GM18508 (cell line): ENCODE measurements at regions not wholly inside any gene's neighbourhood (a gene's known extent, or its start where the extent isn't known, plus 50 kb on each side); places are given as distances from the start of the nearest gene placed in this dataset.

ENCODE experiments used
- ATAC-seq: cut with Tn5 transposase; IDR thresholded peaks from one replicate; pipeline ENCODE4 v1.9.1; 2021; ENCODE audit warnings: moderate number of reproducible peaks; ENCODE audit not compliant: insufficient read depth, unreplicated experiment

DNA sequence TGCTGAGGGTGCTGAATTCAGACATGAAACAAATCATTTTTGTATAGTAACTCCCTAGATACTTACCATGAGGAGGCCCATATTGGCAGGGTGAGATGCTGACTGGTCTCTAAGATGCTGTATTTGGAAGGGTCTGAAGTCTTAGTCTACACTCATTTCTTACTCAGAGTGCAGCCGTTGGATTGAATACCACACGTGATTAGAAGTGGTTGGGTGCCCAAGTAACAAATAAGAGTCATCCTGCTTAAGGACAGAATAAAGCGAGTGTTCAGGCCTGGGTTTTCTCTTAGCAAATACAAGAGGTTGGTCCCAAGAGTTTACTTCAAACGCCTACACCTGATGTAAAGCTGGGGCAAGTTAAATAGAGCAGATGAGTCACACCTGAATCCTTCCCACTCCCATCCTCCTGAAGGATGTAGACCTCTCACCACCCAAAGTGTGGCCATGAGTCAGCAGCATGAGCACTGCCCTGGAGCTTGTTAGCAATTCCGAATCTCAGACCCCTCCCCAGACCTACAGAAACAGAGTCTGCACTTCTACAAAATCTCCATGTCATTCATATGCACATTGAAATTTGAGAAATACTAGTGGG is 284.6 kb upstream of the CDH5 start:
- ATAC-seq, result no peak

DNA sequence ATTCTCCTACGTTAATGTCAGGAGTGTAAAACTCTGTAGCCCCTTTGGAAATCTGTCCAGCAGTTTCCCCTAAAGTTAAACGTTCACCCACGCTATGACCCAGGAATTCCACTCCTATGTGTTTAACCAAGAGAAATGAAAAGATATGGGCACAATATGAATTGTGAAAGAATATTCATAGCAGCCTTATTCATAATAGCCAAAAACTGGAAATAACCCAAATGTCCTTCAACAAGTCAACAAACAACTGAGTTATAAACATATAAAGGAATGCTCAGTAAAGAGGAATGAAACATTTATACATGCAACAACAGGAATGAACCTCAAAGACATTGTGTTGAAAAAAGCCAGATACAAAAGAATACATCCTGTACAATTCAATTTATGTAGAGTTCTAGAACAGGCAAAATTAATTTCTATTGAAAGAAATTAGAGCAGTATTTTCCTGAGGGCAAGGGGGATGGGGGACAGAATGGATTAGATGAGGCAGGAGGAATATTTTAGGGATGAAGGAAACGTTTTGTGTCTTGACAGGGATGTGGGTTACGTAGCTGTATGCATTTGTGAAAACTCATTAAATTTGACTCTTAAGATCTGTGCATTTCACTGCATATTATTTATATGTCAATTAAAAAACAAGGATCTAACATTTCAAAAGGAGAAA is 286.7 kb upstream of the CDH5 start:
- ATAC-seq, result no peak

DNA sequence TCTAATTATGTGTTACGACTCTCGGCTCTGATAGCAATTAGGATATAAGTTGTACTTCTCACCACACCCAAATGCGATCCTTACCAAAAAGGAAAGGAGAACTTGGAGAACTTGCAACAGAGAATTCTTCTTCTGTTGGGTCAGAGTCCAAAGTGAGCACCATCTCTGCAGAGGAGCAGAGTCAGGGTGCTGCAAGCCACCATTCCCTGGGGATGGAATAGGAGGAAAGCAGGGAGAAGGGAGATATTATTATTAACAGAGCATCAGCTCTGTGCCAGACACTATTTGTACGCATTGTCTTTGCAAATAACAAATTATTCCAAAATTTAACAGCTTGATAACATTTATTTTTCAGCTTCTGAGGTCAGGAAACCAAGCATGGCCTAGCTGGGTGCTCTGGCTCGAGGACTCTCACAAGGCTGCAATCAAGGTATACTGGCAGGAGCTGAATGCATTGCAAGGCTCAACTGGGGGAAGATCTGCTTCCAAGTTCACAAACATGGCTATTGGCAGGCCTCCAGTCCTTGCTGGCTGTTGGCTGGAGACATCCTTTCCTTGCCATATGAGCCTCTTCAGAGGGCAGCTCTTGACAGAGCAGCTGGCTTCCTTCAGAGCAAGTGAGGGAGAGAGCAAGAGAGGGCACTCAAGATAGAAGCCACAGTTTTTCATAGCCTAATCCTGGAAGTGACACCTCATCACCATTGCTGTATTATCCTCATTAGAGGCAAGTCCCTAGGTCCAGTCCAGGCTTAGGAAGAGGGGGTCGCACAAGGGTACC is 296.2 kb upstream of the CDH5 start:
- no peak for ATAC-seq

DNA sequence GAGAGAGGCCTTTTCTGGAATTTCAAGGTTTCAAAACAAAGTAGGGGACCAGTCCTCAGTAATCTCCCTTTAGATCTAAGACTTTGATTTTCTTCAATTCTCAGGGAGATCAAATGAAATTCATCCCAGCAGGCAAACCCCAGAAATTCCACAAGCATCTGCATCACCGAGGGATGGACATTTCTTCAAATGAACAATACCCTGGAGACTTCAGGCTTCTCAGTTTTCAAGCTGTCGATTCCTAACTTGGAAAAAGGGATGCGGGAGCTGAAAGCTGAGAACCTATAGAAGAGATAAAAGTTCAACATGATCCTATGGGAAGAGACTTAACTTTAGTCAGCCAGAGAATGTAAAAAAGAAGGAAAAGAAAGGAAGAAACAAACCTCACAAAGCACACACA is 296.9 kb upstream of the CDH5 start:
- no peak for ATAC-seq

DNA sequence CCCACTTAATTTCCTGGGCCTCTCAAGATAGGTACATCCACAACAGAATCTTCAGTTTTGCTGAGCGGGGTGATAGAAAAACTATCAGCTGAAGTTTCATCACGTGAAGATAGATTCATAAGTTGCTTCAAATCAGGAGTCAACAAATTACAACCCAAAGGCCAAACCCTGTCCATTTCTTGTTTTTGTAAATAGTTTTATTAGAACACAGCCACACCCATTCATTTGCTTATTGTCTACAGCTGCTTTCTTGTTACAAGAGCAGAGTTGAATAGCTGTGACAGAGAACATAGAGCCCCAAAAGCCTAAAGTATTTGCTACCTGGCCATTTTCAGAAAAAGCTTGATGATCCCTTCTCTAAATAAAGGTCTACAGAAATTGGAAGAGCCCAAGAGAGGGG is 300.1 kb upstream of the CDH5 start:
- ATAC-seq, result no peak

DNA sequence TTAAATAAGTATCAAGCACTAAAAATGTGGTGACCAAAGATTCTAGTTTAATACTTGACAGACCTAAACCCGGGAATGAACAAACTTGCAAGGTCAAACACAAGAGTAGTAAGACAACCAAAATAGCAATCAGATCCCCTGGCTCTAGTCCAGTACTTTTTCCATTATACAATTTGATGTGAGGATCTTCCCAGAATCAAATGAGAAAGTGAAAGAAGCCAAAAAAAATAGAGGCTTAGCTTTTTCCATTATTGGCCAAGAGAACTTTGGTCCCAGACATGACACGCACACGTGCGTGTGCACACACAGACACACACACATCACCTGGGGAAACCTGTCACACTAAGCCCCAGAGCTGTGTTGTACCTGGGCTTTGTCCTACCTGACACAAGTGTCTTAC is 300.6 kb upstream of the CDH5 start:
- no peak for ATAC-seq

DNA sequence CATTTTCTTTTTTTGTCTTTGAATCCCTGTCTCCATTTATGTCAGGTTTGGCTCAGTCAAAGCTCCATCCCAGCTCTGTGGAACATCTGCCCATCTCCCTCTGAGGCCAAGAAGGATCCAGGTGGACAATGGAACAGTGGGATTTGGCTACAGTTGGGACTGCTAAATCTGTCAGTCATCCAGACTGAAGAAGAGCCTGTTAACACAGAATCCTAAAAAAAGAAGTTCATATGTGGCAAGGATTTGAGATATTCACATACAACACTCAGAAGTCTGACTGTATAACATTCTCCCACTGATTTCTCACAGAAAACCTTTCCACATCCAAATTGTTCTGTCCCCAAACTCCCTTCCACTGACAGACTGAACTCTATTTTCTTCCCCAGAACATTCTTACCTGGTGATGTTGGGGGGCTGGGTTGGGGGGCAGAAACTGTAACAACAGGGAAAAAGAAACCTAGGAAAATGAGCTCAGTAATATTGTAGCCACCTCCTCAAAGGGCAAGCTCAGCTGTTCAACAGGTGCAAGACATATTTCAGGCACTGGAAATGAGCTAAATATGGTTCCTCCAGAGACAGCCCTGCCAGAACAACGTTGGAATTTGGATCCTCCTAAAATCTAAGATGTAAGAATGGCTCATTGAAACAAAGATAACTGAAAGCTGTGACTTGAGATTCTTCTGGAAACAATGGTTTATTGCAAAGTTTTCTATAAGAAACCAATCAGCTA is 301.5 kb upstream of the CDH5 start:
- ATAC-seq, result no peak

DNA sequence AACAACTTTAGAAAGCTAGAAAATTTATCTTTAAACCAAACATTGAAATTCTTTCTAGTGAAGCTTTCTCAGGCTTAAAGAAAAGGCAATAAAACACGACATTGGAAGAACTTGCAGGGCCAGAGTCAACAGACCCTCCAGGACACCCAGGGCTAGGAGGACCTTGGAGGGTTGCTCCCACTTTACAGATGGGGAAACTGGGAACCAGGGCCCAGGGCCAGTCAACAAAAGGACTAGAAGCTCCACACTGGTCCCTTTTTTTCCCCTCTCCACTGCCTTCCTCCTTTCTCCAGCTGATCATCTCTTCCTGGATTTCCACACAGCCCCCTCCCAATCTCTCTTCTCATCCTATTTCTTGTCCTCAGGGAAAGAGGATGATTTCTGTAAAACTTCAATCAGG is 307.7 kb upstream of the CDH5 start:
- ATAC-seq, result no peak

DNA sequence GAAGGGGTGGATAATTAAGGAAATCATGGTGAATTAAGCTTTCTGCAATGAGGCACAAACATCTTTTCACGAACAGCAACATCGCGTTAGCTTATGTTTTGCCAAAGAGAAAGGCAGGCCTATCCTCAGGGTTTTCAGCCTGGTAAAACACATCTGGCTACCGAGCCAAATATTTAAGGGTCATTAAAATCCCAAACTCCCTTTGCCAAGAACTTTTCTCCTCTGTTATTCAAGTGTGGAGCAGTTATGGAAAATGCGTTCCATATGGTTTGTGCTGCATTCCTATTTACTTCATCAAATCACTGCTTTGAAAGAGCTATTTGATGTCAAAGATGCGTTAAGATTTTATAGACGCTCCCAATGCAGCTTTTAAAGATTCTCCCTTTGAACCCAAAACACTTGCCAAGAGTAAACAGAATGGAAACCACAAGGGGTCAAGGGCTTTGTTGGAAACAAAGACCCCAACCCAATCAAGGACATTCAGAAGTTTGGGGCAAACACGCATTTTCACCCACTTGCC is 308.3 kb upstream of the CDH5 start:
- ATAC-seq, result no peak

DNA sequence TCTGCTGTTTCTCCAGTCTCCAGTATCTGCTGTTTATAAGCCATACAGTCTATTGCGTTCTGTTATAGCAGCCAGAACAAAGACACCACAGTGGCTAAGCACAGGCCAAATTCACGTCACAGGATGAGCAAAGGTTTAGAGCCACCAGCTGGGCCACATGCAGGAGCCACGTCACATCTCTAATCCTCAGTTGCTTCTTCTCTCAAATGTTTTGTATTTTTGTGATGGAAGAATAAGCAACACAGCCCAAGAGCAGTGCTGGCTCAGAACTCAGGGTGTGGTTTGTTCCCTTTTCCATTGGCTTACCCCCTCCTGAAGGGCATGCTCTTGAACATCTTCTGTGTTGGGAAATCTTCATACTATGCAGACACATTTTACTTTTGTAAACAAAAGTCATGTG is 309.4 kb upstream of the CDH5 start:
- ATAC-seq, result no peak

DNA sequence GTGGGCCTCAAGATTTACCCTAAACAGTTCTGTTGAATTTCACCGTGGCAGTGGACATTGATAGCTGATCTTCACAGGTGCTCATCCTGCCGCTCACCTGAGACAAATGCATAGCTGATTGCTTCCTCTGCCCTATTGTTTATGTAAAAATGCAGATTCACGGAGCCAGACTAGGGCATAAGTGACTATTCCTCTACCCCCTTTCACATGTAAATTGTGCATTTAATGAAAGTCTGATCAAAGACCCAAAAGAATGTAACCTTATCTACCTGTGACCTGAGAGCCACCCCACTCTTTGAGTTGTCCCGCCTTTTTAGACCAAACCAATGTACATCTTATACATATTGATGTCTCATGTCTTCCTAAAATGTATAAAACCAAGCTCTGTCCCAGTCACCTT is 312.4 kb upstream of the CDH5 start:
- no peak for ATAC-seq

DNA sequence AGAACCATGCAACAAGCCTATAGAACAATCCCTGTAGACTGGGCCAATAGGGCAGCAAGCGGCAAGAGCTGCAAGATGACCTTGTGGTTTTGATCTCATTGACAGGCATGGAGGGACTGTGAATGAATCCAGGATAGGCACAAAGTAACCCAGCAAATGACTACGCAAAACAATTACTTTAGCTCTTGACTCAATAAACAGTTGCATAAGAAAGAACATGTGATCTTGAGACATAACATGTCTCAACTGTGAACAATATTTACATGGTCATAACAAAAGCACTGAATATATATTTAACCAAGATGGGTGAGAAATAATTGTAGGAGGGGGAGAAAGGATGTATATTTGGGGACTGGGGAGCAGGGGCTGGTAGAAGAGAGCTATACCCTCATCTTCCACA is 313.7 kb upstream of the CDH5 start:
- no peak for ATAC-seq

DNA sequence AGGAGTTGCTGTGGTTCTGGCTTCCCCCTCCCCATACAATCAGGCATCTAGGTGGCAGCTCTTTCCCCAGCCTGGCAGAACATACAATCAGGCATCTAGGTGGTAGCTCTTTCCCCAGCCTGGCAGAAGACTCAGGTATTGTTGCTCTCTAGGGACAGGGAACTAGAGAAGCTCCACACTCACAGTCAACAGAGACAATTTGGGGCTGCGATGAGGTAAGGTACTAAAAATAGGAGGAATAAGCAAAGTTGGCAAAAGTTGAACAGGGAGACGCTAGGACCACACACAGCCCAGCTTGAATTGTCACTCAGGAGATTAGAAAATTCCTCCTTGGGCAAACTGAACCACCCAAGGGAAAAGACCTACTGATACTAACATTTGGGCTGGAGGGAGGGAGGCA is 315.5 kb upstream of the CDH5 start:
- ATAC-seq, result no peak

DNA sequence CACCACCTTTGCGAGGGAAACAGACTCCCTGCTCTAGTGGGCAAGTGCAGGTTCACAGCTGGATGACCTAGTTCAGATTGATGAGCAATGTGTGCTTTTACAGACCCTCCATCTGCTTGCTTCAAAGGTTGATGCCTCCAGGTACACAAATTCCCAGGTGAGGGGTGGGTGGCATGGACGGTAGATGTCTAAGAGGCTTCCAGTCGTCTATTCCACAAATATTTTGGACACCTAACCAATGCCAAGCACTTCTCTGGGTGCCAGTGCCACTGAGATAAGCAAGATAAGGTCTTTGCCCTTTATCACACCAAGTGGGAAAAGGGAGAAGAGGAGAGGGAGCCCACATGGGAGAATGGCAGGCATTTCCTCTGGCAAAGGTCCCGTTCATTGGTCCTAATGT is 316.6 kb upstream of the CDH5 start:
- ATAC-seq, result no peak

DNA sequence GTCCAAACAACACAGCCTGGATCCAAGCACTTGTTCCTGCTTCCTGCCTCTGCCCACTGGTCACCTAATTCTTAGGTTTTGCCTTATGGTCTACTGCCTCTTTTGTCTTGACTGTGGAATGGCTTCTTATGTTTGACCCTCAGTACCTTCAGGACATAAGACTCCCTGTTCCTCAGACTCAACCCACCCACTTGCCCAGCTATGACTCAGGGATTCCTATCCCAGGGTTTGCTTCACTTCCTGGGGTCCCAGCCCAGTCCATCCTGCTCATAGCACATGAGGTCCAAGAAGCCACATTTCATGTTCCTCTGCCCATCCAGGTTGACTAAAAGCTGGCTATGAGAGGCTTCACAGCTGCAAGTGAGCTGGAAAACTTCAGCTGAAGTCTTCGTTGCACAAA is 320.9 kb upstream of the CDH5 start:
- ATAC-seq, result no peak

DNA sequence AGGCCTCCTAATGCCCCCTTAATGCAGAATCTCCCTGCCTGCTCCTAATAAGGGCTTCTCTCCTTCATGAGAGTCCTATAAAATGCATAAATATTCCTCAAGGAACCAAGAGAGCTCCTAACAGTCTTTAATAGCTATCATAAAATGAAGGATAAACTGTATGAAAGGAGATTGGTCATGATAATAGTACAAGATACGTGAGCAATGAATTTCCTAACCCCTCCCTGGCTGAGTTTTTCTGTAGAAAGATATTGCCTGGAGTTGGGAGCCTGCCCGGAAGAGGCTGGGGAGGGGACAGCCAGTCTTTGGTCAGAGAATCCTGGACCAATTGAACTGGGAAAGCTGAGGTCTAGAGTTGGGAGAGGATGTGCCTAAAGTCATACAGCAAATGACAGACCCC is 321.9 kb upstream of the CDH5 start:
- no peak for ATAC-seq

DNA sequence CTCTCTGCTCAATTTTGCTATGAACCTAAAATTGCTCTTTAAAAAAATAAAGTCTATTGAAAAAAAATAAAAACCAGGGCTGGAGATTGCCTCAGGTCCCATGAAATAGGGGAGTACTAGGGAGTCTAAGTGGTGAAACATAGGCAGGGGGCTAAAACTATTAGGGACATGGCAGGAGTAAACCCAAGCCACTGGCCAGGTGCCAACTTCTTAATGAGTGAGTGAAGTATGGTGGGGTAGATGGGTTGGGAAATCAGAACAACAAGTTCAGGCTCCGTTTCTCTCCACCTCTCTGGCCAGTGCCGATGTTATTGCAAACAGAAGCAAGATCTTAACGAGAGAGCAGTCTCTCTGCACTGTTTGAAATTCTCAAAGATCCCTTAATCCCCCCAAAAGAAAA is 322.4 kb upstream of the CDH5 start:
- ATAC-seq, result no peak

DNA sequence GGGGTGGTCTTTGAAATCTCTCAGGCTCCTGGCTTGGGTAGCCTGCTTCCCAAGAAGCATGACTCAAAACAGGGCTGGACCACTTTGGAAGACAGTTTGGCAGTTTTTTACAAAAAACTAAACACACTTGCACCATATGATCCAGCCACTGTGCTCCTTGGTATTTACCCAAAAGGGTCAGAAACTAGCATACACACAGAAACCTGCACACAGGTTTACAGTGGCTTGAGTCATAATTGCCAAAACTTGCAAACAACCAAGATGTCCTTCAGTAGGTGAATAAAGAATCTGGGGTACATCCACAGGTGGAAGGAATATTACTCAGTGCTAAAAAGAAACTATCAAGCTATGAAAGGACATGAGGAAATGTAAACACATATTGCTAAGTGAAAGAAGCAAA is 323.2 kb upstream of the CDH5 start:
- no peak for ATAC-seq

DNA sequence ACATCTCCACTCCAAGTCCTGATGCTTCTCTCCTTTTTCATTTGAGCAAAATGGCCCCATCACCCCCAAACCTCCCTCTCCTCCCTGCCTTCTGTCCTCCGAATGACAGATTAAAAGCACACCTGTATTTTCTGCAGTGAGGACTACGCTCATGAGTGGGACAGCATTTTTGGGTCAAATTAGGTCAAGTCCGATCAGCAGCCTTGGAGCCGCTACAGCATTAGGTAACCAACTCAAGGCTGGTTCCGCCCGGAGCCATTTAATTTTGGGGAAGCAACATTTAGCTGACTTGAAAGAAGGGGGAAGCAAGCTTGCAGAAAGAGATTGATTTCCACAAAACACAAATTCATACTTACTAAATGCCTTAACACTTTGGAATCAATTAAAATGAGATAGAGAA is 324.1 kb upstream of the CDH5 start:
- no peak for ATAC-seq

DNA sequence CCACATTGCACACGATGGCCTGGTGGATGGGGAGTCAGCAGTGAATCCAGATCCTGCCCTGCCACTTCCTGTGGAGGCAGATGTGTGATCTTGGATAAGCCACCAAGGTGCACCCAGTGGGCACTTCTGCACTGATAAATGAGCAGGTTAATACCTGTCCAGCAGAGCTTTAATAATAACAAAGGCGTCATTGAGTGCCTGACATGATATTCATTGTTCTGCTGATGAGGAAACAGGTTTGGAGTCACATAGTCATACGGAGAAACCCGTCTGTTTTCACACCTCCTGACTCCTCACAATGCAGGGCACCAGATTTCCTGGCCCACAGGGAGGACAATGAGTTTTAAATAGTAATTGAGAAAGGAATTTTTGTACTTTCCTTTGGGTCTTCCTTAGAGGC is 324.6 kb upstream of the CDH5 start:
- ATAC-seq, result no peak

DNA sequence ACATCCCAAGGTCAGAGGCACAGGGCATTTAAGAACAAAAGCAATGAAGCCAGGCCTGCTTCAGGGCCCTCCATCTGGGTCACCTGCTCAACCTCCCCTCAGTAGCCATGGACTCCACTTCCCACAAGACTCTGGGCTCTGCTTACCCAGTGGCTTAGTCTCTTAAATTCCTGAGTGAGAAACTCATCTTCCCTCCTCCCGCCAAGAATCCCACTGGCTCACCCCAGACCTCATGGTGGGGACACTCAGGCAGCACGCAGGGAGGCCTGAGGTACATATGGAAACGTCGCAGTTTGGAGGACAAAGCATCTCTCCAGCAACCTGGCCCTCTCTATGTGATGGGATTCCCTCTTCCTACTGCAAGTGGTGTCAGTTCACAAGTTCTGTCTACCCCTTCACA is 326.7 kb upstream of the CDH5 start:
- ATAC-seq, result no peak
